Panc1 (cell line): ENCODE measurements at regions not wholly inside any gene's neighbourhood (a gene's known extent, or its start where the extent isn't known, plus 50 kb on each side); places are given as distances from the start of the nearest gene placed in this dataset.

Experiments
- ATAC-seq: fragments of 200-7000 bp; cut with Tn5 transposase; 2 replicates; pipeline ENCODE4 v1.9.1; 2020; ENCODE audit warnings: mild to moderate bottlenecking, moderate library complexity
- BruUV-seq: library from RNA; stranded (reverse); fragments of 400-500 nt; replicated peaks from 2 replicates; lab custom pipeline; 2021; lab: Mats Ljungman, UMichigan
- CTCF ChIA-PET: fragments of 300-600 bp; sonication (Branson Sonifier 250); formaldehyde crosslinking; loops from one replicate; lab custom pipeline; 2022; ENCODE audit warnings: antibody characterized with exemption; lab: Charles Lee
- POLR2A ChIA-PET: fragments of 300-600 bp; sonication (Branson Sonifier 250); formaldehyde crosslinking; loops from one replicate; lab custom pipeline; 2022; ENCODE audit warnings: antibody characterized with exemption; lab: Charles Lee
- DNase-seq: peaks from one replicate; pipeline ENCODE4 v3.0.0-alpha.2; 2010; ENCODE audit warnings: low read depth, low spot score
- H3K27ac ChIP-seq: 2 replicates; pipeline ENCODE4 v1.5.1; 2011; ENCODE audit warnings: mild to moderate bottlenecking, low read length, inconsistent platforms
- H3K27me3 ChIP-seq: fragments of 200-500 bp; sonication (Bioruptor generic); 2 replicates; pipeline ENCODE4 v1.6.0; 2014; ENCODE audit warnings: low read length, inconsistent platforms; ENCODE audit not compliant: control insufficient read depth, insufficient read depth
- H3K36me3 ChIP-seq: fragments of 200-500 bp; sonication (Bioruptor generic); 2 replicates; pipeline ENCODE4 v1.5.1; 2014; ENCODE audit warnings: inconsistent platforms, mild to moderate bottlenecking, low read length, moderate library complexity; ENCODE audit not compliant: control insufficient read depth, insufficient read depth
- H3K4me1 ChIP-seq: 2 replicates; pipeline ENCODE4 v1.5.1; 2011; ENCODE audit warnings: inconsistent platforms, mild to moderate bottlenecking, low read length, moderate library complexity; ENCODE audit not compliant: control insufficient read depth, insufficient read depth
- H3K4me3 ChIP-seq, 2 experiments: 2 replicates each; pipeline ENCODE4 v1.5.1; 2011 to 2012; ENCODE audit warnings: low read depth in 2 of 2, low read length in 2 of 2, mild to moderate bottlenecking in 2 of 2, inconsistent platforms in 1 of 2, moderate library complexity in 1 of 2
- H3K9me3 ChIP-seq: fragments of 200-500 bp; sonication (Bioruptor generic); 2 replicates; pipeline ENCODE4 v1.5.1; 2014; ENCODE audit warnings: low read depth, mild to moderate bottlenecking, inconsistent platforms, low read length, moderate library complexity; ENCODE audit not compliant: control insufficient read depth, insufficient read depth
- CTCF ChIP-seq: fragments of 450-650 bp; IDR thresholded peaks from 2 replicates; pipeline ENCODE4 v1.5.1; 2017; ENCODE audit warnings: mild to moderate bottlenecking
- POLR2AphosphoS5 ChIP-seq: IDR thresholded peaks from 2 replicates; pipeline ENCODE4 v1.6.1; 2012; ENCODE audit warnings: mild to moderate bottlenecking, low read depth, low read length, moderate library complexity
- REST ChIP-seq, 2 experiments: IDR thresholded peaks; 2 replicates each; pipeline ENCODE4 v1.6.1; 2011 to 2012; ENCODE audit warnings: low read depth in 2 of 2, control low read depth in 1 of 2, low read length in 1 of 2, mild to moderate bottlenecking in 1 of 2, moderate library complexity in 1 of 2; ENCODE audit not compliant: insufficient read depth in 1 of 2
- SIN3A ChIP-seq: IDR thresholded peaks from 2 replicates; pipeline ENCODE4 v1.6.1; 2012; ENCODE audit warnings: low read depth, mild to moderate bottlenecking, low read length, moderate library complexity, borderline replicate concordance; ENCODE audit not compliant: insufficient read depth
- TCF7L2 ChIP-seq: IDR thresholded peaks from 2 replicates; pipeline ENCODE4 v1.6.1; 2011; ENCODE audit warnings: mild to moderate bottlenecking, low read depth, low read length, inconsistent platforms
- in situ Hi-C: cut with HindIII; loops from 2 replicates; pipeline ENCODE4 v1.10.0; 2016; ENCODE audit warnings: low sequenced_read_pairs, low pct_unique_long_range_greater_than_20kb
- intact Hi-C: fragments of 100-400 bp; cut with micrococcal nuclease; formaldehyde crosslinking; loops from one replicate; pipeline ENCODE4 v1.10.0; 2022; ENCODE audit not compliant: unreplicated experiment

- DNase-seq (no peak), ATAC-seq (no peak)
- Histone ChIP-seq H3K4me3 (no peak overlapping the region), H3K27ac (no peak overlapping the region), H3K9me3 (no peaks in the 10 kb centered on the region), H3K4me1 (no peaks in the 10 kb centered on the region), H3K27me3 (no peaks in the 10 kb centered on the region), H3K36me3 (no peaks in the 10 kb centered on the region)
- CTCF ChIA-PET: no interaction called here
- in situ Hi-C loops (no loop called here), intact Hi-C loops (no loop called here)
- BruUV-seq: no TSS peak
- POLR2A ChIA-PET: no interaction called here
- TF ChIP-seq SIN3A (no peak), POLR2AphosphoS5 (no peak), REST (IDR thresholded peaks at IDR 0.05; ENCODE audit: insufficient read depth in 1 of 2, low read depth in 2 of 2, low read length in 1 of 2) (no peak), CTCF (no peak), TCF7L2 (no peak)
Measured at GRCh38 chr9:108708448-108708847, 147.3 kb downstream of the ACTL7B start.

- no TSS peak for BruUV-seq
- DNase-seq: no peak
- H3K27me3 ChIP-seq: no peaks in the 10 kb centered on the region
- no peaks in the 10 kb centered on the region for H3K36me3 ChIP-seq
- in situ Hi-C loops (no loop called here), intact Hi-C loops (no loop called here)
- H3K4me3 ChIP-seq: no peak overlapping the region
- ChIA-PET CTCF (no interaction called here), POLR2A (no interaction called here)
- no peaks in the 10 kb centered on the region for H3K4me1 ChIP-seq
- no peak for ATAC-seq
- H3K9me3 ChIP-seq: no peaks in the 10 kb centered on the region
- TF ChIP-seq TCF7L2 (no peak), CTCF (no peak), POLR2AphosphoS5 (no peak), REST (IDR thresholded peaks at IDR 0.05; ENCODE audit: insufficient read depth in 1 of 2, low read depth in 2 of 2, low read length in 1 of 2) (no peak), SIN3A (no peak)
- no peak overlapping the region for H3K27ac ChIP-seq
Measured at GRCh38 chr9:108707120-108707519, 148.7 kb downstream of the ACTL7B start.
